ENCODE measurements at regions not wholly inside any gene's neighbourhood (a gene's known extent, or its start where the extent isn't known, plus 50 kb on each side); places are given as distances from the start of the nearest gene placed in this dataset.

- TF ChIP-seq POLR2A (IDR thresholded peaks at IDR 0.05), result no peak
- no peak for TF ChIP-seq CTCF (IDR thresholded peaks at IDR 0.05)
- no peak for TF ChIP-seq POLR2AphosphoS5 (IDR thresholded peaks at IDR 0.05)
- no peak for TF ChIP-seq EP300 (IDR thresholded peaks at IDR 0.05)
Measured at GRCh38 chr11:69585385-69585784, 55.6 kb upstream of the CCND1 start.
